ENCODE measurements at regions not wholly inside any gene's neighbourhood (a gene's known extent, or its start where the extent isn't known, plus 50 kb on each side); places are given as distances from the start of the nearest gene placed in this dataset.

DNA sequence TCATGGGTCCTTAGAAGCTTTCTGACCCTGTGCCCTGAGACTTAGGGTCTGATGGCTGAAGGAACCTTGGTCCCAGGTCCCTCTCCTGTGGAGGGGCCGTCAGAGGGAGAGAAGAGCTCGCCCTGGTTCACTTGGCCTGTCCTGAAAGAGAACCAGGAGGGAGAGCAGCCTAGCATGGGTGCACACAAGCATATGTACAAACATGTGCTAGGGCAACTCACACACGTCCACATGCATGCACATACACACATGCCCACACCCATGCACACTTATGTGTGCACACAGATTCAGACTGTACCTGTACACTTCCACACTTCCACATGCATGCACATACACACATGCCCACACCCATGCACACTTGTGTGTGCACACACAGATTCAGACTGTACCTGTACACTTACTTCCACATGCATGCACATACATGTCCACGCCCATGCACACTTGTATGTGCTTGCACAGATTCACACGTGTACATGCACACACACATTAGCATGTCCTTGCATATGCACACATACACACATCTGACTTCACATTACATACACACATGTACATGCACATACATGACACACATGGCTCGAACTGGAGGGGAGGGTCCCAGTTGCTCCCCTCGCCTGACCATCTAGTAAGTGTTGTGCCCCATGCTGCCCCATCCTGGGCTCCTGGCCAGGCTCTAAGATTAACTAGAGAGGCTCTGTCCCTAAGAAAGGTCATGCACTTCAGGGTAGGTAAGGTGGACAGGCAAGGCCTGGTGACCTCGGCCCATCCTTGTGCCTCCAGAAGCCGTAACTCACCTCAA lies 122.0 kb downstream of the METRNL start:
- TF ChIP-seq EZH2phosphoT487 (IDR thresholded peaks at IDR 0.05; ENCODE audit: insufficient read depth, low read depth) (no peak), EZH2 (IDR thresholded peaks at IDR 0.05; ENCODE audit: insufficient read depth, poor library complexity, severe bottlenecking) (no peak)

Data from GM23248 (cell line).